GM19043 (cell line): ENCODE measurements at regions not wholly inside any gene's neighbourhood (a gene's known extent, or its start where the extent isn't known, plus 50 kb on each side); places are given as distances from the start of the nearest gene placed in this dataset.

Source experiments
- ATAC-seq: cut with Tn5 transposase; IDR thresholded peaks from one replicate; pipeline ENCODE4 v1.9.1; 2021; ENCODE audit warnings: low read depth; ENCODE audit not compliant: unreplicated experiment

- ATAC-seq: no peak
Measured at GRCh38 chr2:123095219-123095835, 929.8 kb upstream of the CNTNAP5 start.

- no peak for ATAC-seq
Measured at GRCh38 chr2:123098619-123099018, 926.5 kb upstream of the CNTNAP5 start.

GRCh38 chr2:123101434-123101833, 923.7 kb upstream of the CNTNAP5 start:
- no peak for ATAC-seq

- ATAC-seq: no peak
Measured at GRCh38 chr2:123103902-123104301, 921.2 kb upstream of the CNTNAP5 start.

- ATAC-seq: no peak
Measured at GRCh38 chr2:123116595-123116994, 908.5 kb upstream of the CNTNAP5 start.

- no peak for ATAC-seq
Measured at GRCh38 chr2:123127236-123127635, 897.9 kb upstream of the CNTNAP5 start.

GRCh38 chr2:123128951-123129350, 896.1 kb upstream of the CNTNAP5 start:
- no peak for ATAC-seq

GRCh38 chr2:123136419-123136818, 888.7 kb upstream of the CNTNAP5 start:
- ATAC-seq: no peak

GRCh38 chr2:123144082-123144481, 881.0 kb upstream of the CNTNAP5 start:
- ATAC-seq: no peak

GRCh38 chr2:123153041-123153440, 872.0 kb upstream of the CNTNAP5 start:
- ATAC-seq: no peak

- ATAC-seq: no peak
Measured at GRCh38 chr2:123154195-123154594, 870.9 kb upstream of the CNTNAP5 start.

GRCh38 chr2:123157016-123157415, 868.1 kb upstream of the CNTNAP5 start:
- no peak for ATAC-seq

GRCh38 chr2:123162400-123163016, 862.6 kb upstream of the CNTNAP5 start:
- no peak for ATAC-seq

GRCh38 chr2:123163398-123163797, 861.7 kb upstream of the CNTNAP5 start:
- no peak for ATAC-seq

- ATAC-seq: no peak
Measured at GRCh38 chr2:123164216-123164615, 860.9 kb upstream of the CNTNAP5 start.

GRCh38 chr2:123165616-123166015, 859.5 kb upstream of the CNTNAP5 start:
- ATAC-seq: no peak

GRCh38 chr2:123179526-123179925, 845.6 kb upstream of the CNTNAP5 start:
- ATAC-seq: no peak

- no peak for ATAC-seq
Measured at GRCh38 chr2:123195957-123196356, 829.1 kb upstream of the CNTNAP5 start.

GRCh38 chr2:123200035-123200434, 825.1 kb upstream of the CNTNAP5 start:
- ATAC-seq: no peak

- no peak for ATAC-seq
Measured at GRCh38 chr2:123207245-123207644, 817.8 kb upstream of the CNTNAP5 start.

- no peak for ATAC-seq
Measured at GRCh38 chr2:123209202-123209601, 815.9 kb upstream of the CNTNAP5 start.

- no peak for ATAC-seq
Measured at GRCh38 chr2:123211181-123211580, 813.9 kb upstream of the CNTNAP5 start.

GRCh38 chr2:123245156-123245555, 779.9 kb upstream of the CNTNAP5 start:
- ATAC-seq: no peak
